GM23248 (cell line): ENCODE measurements at regions not wholly inside any gene's neighbourhood (a gene's known extent, or its start where the extent isn't known, plus 50 kb on each side); places are given as distances from the start of the nearest gene placed in this dataset.

Experiments
- EZH2 ChIP-seq: fragments of 200-600 bp; sonication (generic); IDR thresholded peaks from 2 replicates; pipeline ENCODE4 v1.6.1; 2018; ENCODE audit warnings: antibody characterized with exemption, mild to moderate bottlenecking; ENCODE audit not compliant: insufficient read depth, poor library complexity, severe bottlenecking
- EZH2phosphoT487 ChIP-seq: fragments of 200-600 bp; sonication (generic); IDR thresholded peaks from 2 replicates; pipeline ENCODE4 v1.6.1; 2018; ENCODE audit warnings: antibody characterized with exemption, moderate library complexity, mild to moderate bottlenecking, low read depth; ENCODE audit not compliant: insufficient read depth

GRCh38 chr10:62895063-62895462, 78.9 kb upstream of the EGR2 start:
- TF ChIP-seq EZH2 (no peak), EZH2phosphoT487 (no peak)
